Mesodermal cell (in vitro differentiated cells): ENCODE measurements at regions not wholly inside any gene's neighbourhood (a gene's known extent, or its start where the extent isn't known, plus 50 kb on each side); places are given as distances from the start of the nearest gene placed in this dataset.
"Not testable (repeated sequence)": the region's sequence is repeated elsewhere in the genome, so short reads cannot be mapped to it uniquely, and the experiment has no call there.

ENCODE experiments used
- H3K27ac ChIP-seq: 2 replicates; pipeline ENCODE4 v1.7.0; 2013; ENCODE audit warnings: mild to moderate bottlenecking, low read depth, low read length, moderate library complexity; ENCODE audit not compliant: severe bottlenecking
- H3K36me3 ChIP-seq: 2 replicates; pipeline ENCODE4 v1.7.1; 2013; ENCODE audit warnings: mild to moderate bottlenecking, low read length, moderate library complexity; ENCODE audit not compliant: control insufficient read depth, insufficient read depth
- H3K4me1 ChIP-seq: one replicate; pipeline ENCODE4 v1.7.1; 2013; ENCODE audit warnings: mild to moderate bottlenecking, low read length; ENCODE audit not compliant: insufficient read depth, control insufficient read depth, poor library complexity, severe bottlenecking
- H3K4me3 ChIP-seq: 2 replicates; pipeline ENCODE4 v1.7.0; 2013; ENCODE audit warnings: low read length, control low read depth, mild to moderate bottlenecking; ENCODE audit not compliant: insufficient read depth, poor library complexity, severe bottlenecking; ENCODE audit errors: extremely low read depth
- H3K9me3 ChIP-seq: 2 replicates; pipeline ENCODE4 v1.7.1; 2013; ENCODE audit warnings: mild to moderate bottlenecking, low read length, moderate library complexity; ENCODE audit not compliant: control insufficient read depth
- WGBS, 2 experiments: methylation state at CpG; one replicate each; pipeline ENCODE4 v1.1.5; 2013; ENCODE audit warnings: missing lambda C conversion rate in 2 of 2; ENCODE audit not compliant: insufficient coverage in 2 of 2; 5-methylcytosine and 5-hydroxymethylcytosine counted together

DNA sequence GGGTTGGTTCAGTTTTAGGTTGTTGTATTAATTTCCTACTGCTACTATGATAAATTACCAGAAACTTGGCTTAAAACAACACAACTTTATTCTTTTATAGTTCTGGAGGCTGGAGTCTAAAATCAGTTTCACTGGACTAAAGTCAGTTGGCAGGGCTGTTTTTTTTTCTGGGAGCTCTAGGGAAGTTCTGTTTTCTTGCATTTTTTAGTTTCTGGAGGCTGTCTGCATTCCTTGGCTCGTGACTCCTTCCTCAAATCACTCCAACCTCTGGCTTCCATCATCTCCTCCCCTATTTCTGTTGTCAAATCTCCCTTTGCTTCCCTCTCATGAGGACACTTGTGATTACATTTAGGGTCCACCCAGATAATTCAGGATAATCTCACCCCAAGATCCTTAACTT lies 51.3 kb upstream of the SUB1 start:
- Histone ChIP-seq H3K9me3 (no peaks in the 10 kb centered on the region), H3K4me1 (peaks cover 18% of the 10 kb centered on the region), H3K4me3 (no peak overlapping the region), H3K36me3 (no peaks in the 10 kb centered on the region), H3K27ac (no peak overlapping the region)
- WGBS, 2 experiments = 67 to 100% methylated on average over 1 of the region's 1 CpG

DNA sequence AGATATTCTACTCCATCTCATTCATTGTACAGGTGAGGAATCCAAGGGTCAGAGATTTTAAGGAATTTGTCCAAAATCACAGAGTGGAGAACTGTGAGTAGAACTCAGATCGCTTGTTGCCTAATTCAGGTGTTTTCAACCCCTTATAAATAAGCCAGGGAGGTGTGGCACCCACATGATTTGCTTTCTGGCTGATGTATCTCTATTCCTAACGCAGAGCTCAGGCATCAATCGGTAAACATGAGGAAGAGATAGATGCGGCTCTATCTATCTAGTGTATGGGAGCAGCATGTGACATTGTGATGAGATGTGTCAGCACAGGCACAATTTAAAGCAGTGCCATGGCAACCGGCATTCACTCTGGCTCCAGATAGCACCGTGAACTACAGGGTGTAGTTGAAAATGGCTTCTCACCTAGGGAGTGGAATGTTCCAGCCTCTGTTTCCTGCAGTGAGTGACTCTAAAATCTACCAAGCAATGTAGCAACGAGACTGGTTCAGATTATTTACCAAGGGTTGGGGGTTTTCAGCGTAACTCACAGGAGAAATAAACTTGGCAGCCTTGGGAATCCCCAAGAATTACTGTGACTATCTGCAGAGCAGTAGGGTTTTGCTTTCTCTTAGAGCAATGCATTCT lies 53.4 kb upstream of the SUB1 start:
- H3K4me3 ChIP-seq = no peak overlapping the region
- WGBS, 2 experiments = 53 to 70% methylated on average over 7 to 8 of the region's 8 CpGs

DNA sequence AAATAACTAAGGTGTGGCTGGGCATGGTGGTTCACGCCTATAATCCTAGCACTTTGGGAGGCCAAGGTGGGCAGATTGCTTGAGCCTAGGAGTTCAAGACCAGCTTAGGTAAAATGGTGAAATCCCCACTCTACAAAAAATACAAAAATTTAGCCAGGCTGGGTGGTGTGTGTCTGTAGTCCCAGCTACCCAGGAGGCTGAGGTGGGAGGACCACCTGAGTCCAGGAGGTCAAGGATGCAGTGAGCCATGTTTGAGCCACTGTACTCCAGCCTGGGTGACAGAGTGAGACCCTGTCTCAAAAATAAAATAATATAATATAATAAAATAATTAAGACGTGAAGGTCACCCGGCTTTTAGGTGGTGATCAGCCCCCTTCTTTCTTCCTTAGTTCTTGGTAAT lies 58.0 kb upstream of the SUB1 start:
- not testable (repeated sequence) for H3K9me3 ChIP-seq, H3K27ac ChIP-seq, H3K4me1 ChIP-seq, H3K4me3 ChIP-seq, H3K36me3 ChIP-seq
- 100% methylated on average over 1 to 2 of the region's 3 CpGs for WGBS, 2 experiments

More for the DNA sequence above, 53.4 kb upstream of the SUB1 start:
- Histone ChIP-seq H3K36me3 (no peaks in the 10 kb centered on the region), H3K9me3 (no peaks in the 10 kb centered on the region), H3K27ac (peak overlapping the region; percentile 93), H3K4me1 (peaks cover 14% of the 10 kb centered on the region)

DNA sequence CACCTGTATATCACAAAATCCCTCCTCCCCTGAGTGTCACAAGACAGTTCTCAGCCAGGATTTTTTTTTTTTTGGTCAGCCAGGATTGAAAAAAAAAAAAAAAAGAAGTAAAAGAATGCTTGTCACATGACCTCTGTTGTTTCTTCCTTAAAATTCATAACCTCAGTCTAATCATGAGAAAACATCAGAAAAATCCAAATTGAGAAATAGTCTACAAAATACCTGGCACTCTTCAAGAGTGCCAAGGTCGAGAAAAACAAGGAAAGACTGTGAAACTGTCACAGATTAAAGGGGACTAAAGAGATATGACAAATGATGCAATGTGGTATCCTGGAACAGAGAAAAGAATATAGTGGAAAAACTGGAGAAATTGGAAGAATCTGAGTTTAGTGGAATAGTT lies 58.5 kb upstream of the SUB1 start:
- no peaks in the 10 kb centered on the region for H3K9me3 ChIP-seq
- H3K4me3 ChIP-seq = no peak overlapping the region
- peaks cover 4% of the 10 kb centered on the region for H3K4me1 ChIP-seq
- 63 to 100% methylated on average over 1 of the region's 1 CpG for WGBS, 2 experiments
- no peak overlapping the region for H3K27ac ChIP-seq
- H3K36me3 ChIP-seq = no peaks in the 10 kb centered on the region

GRCh38 chr5:32523625-32524024 lies 61.7 kb upstream of the SUB1 start:
- no peak overlapping the region for H3K4me3 ChIP-seq
- H3K9me3 ChIP-seq = no peaks in the 10 kb centered on the region
- H3K36me3 ChIP-seq = no peaks in the 10 kb centered on the region
- H3K27ac ChIP-seq = no peak overlapping the region
- 93 to 95% methylated on average over 3 of the region's 7 CpGs for WGBS, 2 experiments
- no peaks in the 10 kb centered on the region for H3K4me1 ChIP-seq

DNA sequence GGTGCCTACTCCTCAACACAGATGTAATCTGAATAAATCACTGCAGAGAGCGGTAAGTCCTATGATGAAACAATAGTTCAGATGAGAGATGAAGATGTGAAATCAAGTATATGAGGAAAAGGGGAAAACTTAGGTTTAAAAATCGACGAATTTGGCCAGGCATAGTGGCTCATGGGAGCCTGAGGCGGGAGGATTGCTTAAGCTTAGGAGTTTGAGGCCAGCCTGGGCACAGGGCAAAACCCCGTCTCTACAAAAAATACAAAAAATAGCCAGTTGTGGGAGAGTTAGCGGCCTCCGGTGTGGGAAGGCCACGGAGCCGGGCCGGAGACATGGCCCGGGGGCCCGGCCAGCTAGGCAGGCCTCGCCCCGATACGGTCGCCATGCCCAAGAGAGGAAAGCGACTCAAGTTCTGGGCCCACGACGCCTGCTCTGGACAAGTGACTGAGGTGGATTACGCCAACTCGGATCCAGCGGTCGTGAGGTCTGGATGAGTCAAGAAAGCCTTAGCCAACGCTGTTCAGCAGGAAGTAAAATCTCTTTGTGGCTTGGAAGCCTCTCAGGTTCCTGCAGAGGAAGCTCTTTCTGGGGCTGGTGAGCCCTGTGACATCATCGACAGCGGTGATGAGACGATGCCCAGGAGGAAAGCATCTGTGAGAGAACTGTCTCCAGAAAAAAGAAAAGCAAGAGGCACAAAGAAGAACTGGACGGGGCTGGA lies 62.8 kb upstream of the SUB1 start:
- Histone ChIP-seq H3K36me3 (no peaks in the 10 kb centered on the region), H3K4me3 (no peak overlapping the region), H3K4me1 (no peaks in the 10 kb centered on the region), H3K9me3 (no peaks in the 10 kb centered on the region), H3K27ac (no peak overlapping the region)
- 86 to 87% methylated on average over 24 to 26 of the region's 28 CpGs for WGBS, 2 experiments

DNA sequence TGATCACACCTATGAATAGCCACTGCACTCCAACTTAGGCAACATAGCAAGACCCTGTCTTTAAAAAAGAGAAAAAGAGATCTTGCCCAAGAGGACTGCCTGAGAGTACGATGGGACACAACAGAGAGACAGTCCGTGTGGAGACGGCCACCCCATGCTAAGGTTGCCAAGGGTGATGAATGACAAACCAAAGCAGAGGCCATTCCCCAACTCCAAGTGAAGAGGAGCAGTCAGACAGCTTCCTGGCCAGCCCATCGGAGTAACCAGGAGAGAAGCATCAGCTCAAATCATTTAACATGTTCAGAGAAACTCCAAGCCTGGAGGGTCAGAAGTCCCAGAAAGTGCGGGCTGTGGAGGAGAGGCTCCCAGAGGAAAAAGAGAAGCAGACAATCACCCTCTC lies 63.9 kb upstream of the SUB1 start:
- WGBS, 2 experiments = 70 to 82% methylated on average over 4 of the region's 5 CpGs
- Histone ChIP-seq H3K27ac (no peak overlapping the region), H3K4me3 (no peak overlapping the region), H3K9me3 (no peaks in the 10 kb centered on the region), H3K36me3 (no peaks in the 10 kb centered on the region), H3K4me1 (no peaks in the 10 kb centered on the region)

DNA sequence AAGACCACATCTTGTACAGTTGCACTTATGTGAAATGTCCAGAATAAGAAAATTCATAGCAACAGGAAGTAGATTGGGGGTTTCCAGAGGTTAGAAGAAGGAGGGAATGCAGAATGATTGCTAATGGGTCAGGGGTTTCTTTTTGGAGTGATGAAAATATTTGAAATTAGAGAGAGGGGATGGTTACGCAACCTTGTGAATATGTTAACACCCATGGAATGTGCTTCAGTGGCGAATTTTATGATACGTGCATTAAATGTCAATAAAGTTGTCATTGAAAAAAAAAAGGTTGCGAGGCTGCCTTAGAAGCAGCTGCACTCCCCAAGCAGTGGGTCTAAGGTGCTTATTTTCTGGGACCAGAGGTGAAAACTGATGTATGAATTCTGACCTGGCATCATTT lies 64.4 kb upstream of the SUB1 start:
- Histone ChIP-seq H3K4me1 (no peaks in the 10 kb centered on the region), H3K4me3 (no peak overlapping the region), H3K36me3 (no peaks in the 10 kb centered on the region), H3K9me3 (no peaks in the 10 kb centered on the region), H3K27ac (no peak overlapping the region)
- WGBS, 2 experiments = 92 to 93% methylated on average over 4 of the region's 4 CpGs

GRCh38 chr5:32520356-32520755 lies 65.0 kb upstream of the SUB1 start:
- Histone ChIP-seq H3K27ac (no peak overlapping the region), H3K36me3 (no peaks in the 10 kb centered on the region), H3K9me3 (no peaks in the 10 kb centered on the region), H3K4me1 (no peaks in the 10 kb centered on the region), H3K4me3 (no peak overlapping the region)
- 40 to 80% methylated on average over 1 to 2 of the region's 5 CpGs for WGBS, 2 experiments

DNA sequence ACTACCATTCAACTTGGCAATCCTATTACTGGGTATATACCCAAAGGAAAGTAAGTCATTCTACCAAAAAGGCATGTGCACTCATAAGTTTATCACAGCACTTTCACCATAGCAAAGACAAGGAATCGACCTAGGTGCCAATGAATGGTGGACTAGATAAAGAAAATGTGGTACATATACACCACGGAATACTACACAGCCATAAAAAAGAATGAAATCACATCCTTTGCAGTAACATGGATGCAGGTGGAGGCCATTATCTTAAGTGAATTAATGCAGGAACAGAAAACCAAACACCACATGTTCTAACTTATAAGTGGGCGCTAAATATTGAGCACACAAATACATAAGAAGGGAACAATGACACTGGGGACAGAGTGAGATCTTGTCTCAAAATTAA lies 65.8 kb upstream of the SUB1 start:
- no peak overlapping the region for H3K4me3 ChIP-seq
- H3K9me3 ChIP-seq = no peaks in the 10 kb centered on the region
- no peaks in the 10 kb centered on the region for H3K4me1 ChIP-seq
- H3K27ac ChIP-seq = no peak overlapping the region
- no CpG with 5 or more reads among the region's 3 CpGs for WGBS, 2 experiments
- no peaks in the 10 kb centered on the region for H3K36me3 ChIP-seq

DNA sequence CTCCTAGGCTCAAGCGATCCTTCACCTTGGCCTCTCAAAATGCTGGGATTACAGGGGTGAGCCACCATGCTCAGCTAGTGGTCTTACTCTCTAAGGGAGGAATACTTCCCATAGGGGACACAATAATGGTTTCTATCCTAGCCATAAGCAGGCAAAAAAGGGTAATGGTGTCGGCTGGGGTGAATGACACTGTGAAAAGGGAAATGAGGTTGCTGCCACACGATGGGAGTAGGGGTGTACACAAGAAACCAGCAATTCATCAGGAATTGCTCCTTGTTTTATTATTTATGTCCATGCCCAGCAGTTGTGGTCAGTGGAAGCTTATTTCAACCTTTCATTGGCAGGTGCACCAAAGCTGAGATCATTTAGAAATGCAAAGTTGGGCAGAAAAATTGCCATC lies 70.3 kb upstream of the ZFR start:
- WGBS, 2 experiments = 58 to 100% methylated on average over 1 to 3 of the region's 3 CpGs
- H3K4me3 ChIP-seq = no peak overlapping the region
- no peaks in the 10 kb centered on the region for H3K4me1 ChIP-seq
- no peak overlapping the region for H3K27ac ChIP-seq
- H3K9me3 ChIP-seq = no peaks in the 10 kb centered on the region
- no peaks in the 10 kb centered on the region for H3K36me3 ChIP-seq
